Upper lobe of left lung (tissue), 6 donors: ENCODE measurements at regions not wholly inside any gene's neighbourhood (a gene's known extent, or its start where the extent isn't known, plus 50 kb on each side); places are given as distances from the start of the nearest gene placed in this dataset.
"Not testable (repeated sequence)": the region's sequence is repeated elsewhere in the genome, so short reads cannot be mapped to it uniquely, and the experiment has no call there.

Source experiments
- ATAC-seq, 2 donors: fragments of 200-7000 bp; cut with Tn5 transposase; one replicate each; pipeline ENCODE4 v1.9.1; 2022; ENCODE audit warnings: mild to moderate bottlenecking in 2 of 2, moderate library complexity in 2 of 2; ENCODE audit not compliant: low FRiP score in 2 of 2
- DNase-seq, 2 donors: peaks; one replicate each; pipeline ENCODE4 v3.0.0-alpha.2; 2019 to 2020
- H3K27ac ChIP-seq, 4 donors: fragments of 200-600 bp; sonication (generic); one replicate each; pipeline ENCODE4 v1.5.1; 2016 to 2019
- H3K27me3 ChIP-seq, 4 donors: fragments of 200-600 bp; sonication (generic); one replicate each; pipeline ENCODE4 v1.5.1; 2017 to 2019
- H3K36me3 ChIP-seq, 4 donors: fragments of 200-600 bp; sonication (generic); one replicate each; pipeline ENCODE4 v1.5.1; 2016 to 2019
- H3K4me1 ChIP-seq, 4 donors: fragments of 200-600 bp; sonication (generic); one replicate each; pipeline ENCODE4 v1.5.1; 2018 to 2019
- H3K4me3 ChIP-seq, 4 donors: fragments of 200-600 bp; sonication (generic); one replicate each; pipeline ENCODE4 v1.5.1; 2017 to 2019; ENCODE audit warnings: mild to moderate bottlenecking in 2 of 4, moderate library complexity in 1 of 4
- H3K9me3 ChIP-seq, 4 donors: fragments of 200-600 bp; sonication (generic); one replicate each; pipeline ENCODE4 v1.5.1; 2018 to 2019
- CTCF ChIP-seq, 6 experiments: fragments of 450-650 bp in 4 of 6; fragments of 200-600 bp in 2 of 6; sonication (generic) in 2 of 6; IDR thresholded peaks; one replicate each; pipeline ENCODE4 v1.5.1; 2016 to 2019; ENCODE audit warnings: antibody characterized with exemption in 6 of 6
- EP300 ChIP-seq, 4 donors: sonication (generic); formaldehyde crosslinking; IDR thresholded peaks; one replicate each; pipeline ENCODE4 v1.5.1; 2017; ENCODE audit warnings: antibody characterized with exemption in 4 of 4, control low read depth in 2 of 4
- POLR2A ChIP-seq, 4 donors: fragments of 450-650 bp; IDR thresholded peaks; one replicate each; pipeline ENCODE4 v1.5.1; 2016 to 2017; ENCODE audit warnings: antibody characterized with exemption in 4 of 4, mild to moderate bottlenecking in 2 of 4
- POLR2AphosphoS5 ChIP-seq, 2 donors: sonication (generic); formaldehyde crosslinking; IDR thresholded peaks; one replicate each; pipeline ENCODE4 v1.5.1; 2017; ENCODE audit warnings: antibody characterized with exemption in 2 of 2
- WGBS, 2 donors: methylation state at CpG; one replicate each; pipeline ENCODE4 v1.1.5; 2017 to 2018; 5-methylcytosine and 5-hydroxymethylcytosine counted together
- donor health status: DM: no; HTN: no; CAD: no; lungs with moderate emphysema.
- donor health status: DM: no; HTN: yes; CAD: no; lungs with severe emphysema.

DNA sequence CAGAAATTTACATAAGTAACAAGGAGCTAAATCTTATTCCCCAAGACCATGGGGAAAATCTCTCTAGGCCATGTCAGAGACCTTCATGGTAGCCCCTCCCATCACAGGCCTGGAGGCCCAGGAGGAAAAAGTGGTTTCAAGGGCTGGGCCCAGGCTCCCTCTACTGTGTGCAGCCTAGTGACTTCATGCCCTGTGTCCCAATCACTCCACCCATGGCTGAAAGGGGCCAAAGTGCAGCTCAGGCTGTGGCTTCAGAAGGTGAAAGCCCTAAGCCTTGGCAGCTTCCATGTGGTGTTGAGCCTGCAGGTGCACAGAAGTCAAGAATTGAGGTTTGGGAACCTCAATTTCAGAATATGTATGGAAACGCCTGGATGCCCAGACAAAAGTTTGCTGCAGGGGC, 1612.7 kb upstream of the SLC39A10 start:
- DNase-seq (no peak), ATAC-seq (no peak)
- no peaks in the 10 kb centered on the region for H3K4me1 ChIP-seq
- WGBS, 2 donors, result 70 to 100% methylated on average over 1 of the region's 1 CpG
- H3K9me3 ChIP-seq, result no peaks in the 10 kb centered on the region
- TF ChIP-seq POLR2A (IDR thresholded peaks at IDR 0.05), result no peak
- no peak for TF ChIP-seq EP300 (IDR thresholded peaks at IDR 0.05)
- no peak for TF ChIP-seq POLR2AphosphoS5 (IDR thresholded peaks at IDR 0.05)
- TF ChIP-seq CTCF (IDR thresholded peaks at IDR 0.05), result no peak
- H3K4me3 ChIP-seq, result no peak overlapping the region
- no peaks in the 10 kb centered on the region for H3K27me3 ChIP-seq
- H3K27ac ChIP-seq, result no peak overlapping the region
- no peaks in the 10 kb centered on the region for H3K36me3 ChIP-seq

DNA sequence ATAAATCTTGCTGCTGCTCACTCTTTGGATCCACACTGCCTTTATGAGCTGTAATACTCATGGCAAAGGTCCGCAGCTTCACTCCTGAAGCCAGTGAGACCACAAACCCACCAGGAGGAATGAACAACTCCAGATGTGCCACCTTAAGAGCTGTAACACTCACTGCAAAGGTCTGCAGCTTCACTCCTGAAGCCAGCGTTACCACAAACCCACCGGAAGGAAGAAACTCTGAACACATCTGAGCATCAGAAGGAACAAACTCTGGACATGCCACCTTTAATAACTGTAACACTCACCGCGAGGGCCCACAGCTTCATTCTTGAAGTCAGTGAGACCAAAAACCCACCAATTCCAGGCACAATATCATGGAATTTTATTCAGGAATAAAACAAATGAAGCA, 1635.9 kb upstream of the SLC39A10 start:
- WGBS, 2 donors, result 94 to 96% methylated on average over 5 of the region's 5 CpGs
- H3K4me3 ChIP-seq, DNase-seq, H3K27me3 ChIP-seq, H3K4me1 ChIP-seq, H3K27ac ChIP-seq, H3K9me3 ChIP-seq, ATAC-seq, H3K36me3 ChIP-seq: not testable (repeated sequence)

DNA sequence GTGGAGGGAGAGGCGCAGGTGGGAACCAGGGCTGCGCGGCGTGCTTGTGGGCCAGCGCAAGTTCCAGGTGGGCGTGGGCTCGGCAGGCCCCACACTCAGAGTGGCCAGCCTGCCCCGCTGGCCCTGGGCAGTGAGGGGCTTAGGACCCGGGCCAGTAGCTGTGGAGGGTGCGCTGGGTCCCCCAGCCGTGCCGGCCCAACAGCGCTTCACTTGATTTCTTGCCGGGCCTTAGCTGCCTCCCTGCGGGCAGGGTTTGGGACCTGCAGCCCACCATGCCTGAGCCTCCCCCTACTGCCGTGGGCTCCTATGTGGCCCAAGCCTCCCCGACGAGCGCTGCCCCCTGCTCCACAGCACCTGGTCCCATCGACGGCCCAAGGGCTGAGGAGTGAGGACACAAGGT, 1636.9 kb upstream of the SLC39A10 start:
- Histone ChIP-seq H3K4me3 (no peak overlapping the region), H3K27ac (no peak overlapping the region), H3K9me3 (peaks cover 0 to 5% (median 0%) of the 10 kb centered on the region in 4 donors), H3K36me3 (no peaks in the 10 kb centered on the region), H3K27me3 (no peaks in the 10 kb centered on the region), H3K4me1 (no peaks in the 10 kb centered on the region)
- DNase-seq (peak in 1 of 2 donors; percentile 72), ATAC-seq (no peak)
- WGBS, 2 donors, result 95% methylated on average over 19 of the region's 21 CpGs; no CpG with 5 or more reads in 1 of the 2 donors
- TF ChIP-seq EP300 (IDR thresholded peaks at IDR 0.05) (no peak), POLR2A (IDR thresholded peaks at IDR 0.05) (no peak), CTCF (IDR thresholded peaks at IDR 0.05) (no peak), POLR2AphosphoS5 (IDR thresholded peaks at IDR 0.05) (no peak)

DNA sequence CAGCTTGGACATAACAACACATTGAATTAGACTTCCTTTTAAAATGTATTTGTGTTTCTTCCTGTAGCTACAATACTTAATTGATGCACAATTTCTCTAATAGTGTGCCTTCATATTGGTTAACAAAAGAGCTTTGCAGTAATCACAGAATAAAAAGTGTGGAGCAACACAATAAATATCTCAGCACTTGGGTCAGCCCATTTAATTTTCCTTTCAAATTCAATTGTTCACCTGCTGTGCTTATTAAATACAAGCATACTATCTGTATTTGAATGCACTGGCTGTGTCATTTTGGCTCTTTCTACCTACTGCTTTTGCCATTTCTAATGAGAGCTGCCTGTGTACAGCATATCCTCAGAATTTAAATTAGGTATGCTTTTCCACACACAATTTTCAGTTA, 1641.3 kb upstream of the SLC39A10 start:
- TF ChIP-seq POLR2AphosphoS5 (IDR thresholded peaks at IDR 0.05) (no peak), POLR2A (IDR thresholded peaks at IDR 0.05) (no peak), EP300 (IDR thresholded peaks at IDR 0.05) (no peak), CTCF (IDR thresholded peaks at IDR 0.05) (no peak)
- DNase-seq, result no peak
- Histone ChIP-seq H3K4me1 (no peaks in the 10 kb centered on the region), H3K27me3 (no peaks in the 10 kb centered on the region), H3K4me3 (no peak overlapping the region), H3K9me3 (peaks cover 0 to 5% (median 0%) of the 10 kb centered on the region in 4 donors), H3K36me3 (no peaks in the 10 kb centered on the region), H3K27ac (no peak overlapping the region)
- ATAC-seq, result no peak

DNA sequence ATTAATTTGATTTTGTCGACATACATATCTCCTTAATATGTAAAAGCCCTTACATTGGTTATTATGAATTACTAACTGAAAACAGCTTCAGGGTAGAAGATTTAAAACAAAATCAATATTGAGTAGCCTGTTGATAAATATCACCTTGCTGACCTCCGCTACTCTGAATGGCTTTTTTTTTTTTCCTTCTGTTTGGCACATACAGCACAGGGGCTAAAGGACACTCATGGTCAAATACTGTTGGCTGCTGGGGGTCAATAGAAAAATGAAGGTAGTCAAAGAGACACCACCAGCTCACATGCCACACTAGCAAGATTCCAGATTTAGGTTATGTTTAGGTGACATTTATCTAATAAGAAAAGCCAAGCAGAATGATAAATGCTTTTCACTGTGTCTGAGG, 1642.4 kb upstream of the SLC39A10 start:
- ATAC-seq, result no peak
- no peak for TF ChIP-seq CTCF (IDR thresholded peaks at IDR 0.05)
- no peak for TF ChIP-seq EP300 (IDR thresholded peaks at IDR 0.05)
- TF ChIP-seq POLR2AphosphoS5 (IDR thresholded peaks at IDR 0.05), result no peak
- TF ChIP-seq POLR2A (IDR thresholded peaks at IDR 0.05), result no peak
- Histone ChIP-seq H3K27ac (no peak overlapping the region), H3K4me1 (no peaks in the 10 kb centered on the region), H3K36me3 (no peaks in the 10 kb centered on the region), H3K9me3 (no peaks in the 10 kb centered on the region), H3K27me3 (no peaks in the 10 kb centered on the region), H3K4me3 (no peak overlapping the region)
- DNase-seq, result no peak
- 58 to 87% methylated on average over 2 of the region's 2 CpGs for WGBS, 2 donors
